Hepatocyte (in vitro differentiated cells): ENCODE measurements at regions not wholly inside any gene's neighbourhood (a gene's known extent, or its start where the extent isn't known, plus 50 kb on each side); places are given as distances from the start of the nearest gene placed in this dataset.

ENCODE experiments used
- EZH2 ChIP-seq: fragments of 200-600 bp; sonication (generic); IDR thresholded peaks from 2 replicates; pipeline ENCODE4 v1.6.1; 2016; ENCODE audit warnings: antibody characterized with exemption, mild to moderate bottlenecking, borderline replicate concordance
- EZH2phosphoT487 ChIP-seq: fragments of 200-600 bp; sonication (generic); IDR thresholded peaks from one replicate; pipeline ENCODE4 v1.6.1; 2018; ENCODE audit warnings: antibody characterized with exemption, mild to moderate bottlenecking, low read depth, moderate library complexity; ENCODE audit not compliant: unreplicated experiment, severe bottlenecking
- TF ChIP-seq, protein P1 (sequence below): fragments of 200-600 bp; sonication (generic); IDR thresholded peaks from 2 replicates; pipeline ENCODE4 v1.5.1; 2016; ENCODE audit warnings: antibody characterized with exemption, mild to moderate bottlenecking; ENCODE audit not compliant: poor library complexity

DNA sequence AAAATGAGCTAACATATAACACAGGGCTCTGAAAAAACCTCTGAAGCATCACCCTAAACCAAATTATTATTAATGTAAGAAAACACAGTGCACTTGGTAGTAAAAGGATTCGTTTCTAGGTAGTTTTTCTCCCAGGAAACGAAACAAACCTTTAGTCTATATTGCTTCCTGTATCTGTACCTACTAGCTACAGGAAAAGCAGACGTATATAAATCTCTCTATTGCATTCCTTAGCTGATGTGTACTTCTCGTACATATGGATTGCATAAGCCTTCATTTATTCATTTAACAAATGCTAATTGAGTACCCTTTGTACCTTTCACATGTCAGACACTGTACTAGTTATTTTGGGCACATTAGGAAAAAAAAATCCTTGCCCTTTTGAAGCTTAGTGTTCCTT lies 85.0 kb upstream of the RASA1 start:
- TF ChIP-seq, protein P1, sequence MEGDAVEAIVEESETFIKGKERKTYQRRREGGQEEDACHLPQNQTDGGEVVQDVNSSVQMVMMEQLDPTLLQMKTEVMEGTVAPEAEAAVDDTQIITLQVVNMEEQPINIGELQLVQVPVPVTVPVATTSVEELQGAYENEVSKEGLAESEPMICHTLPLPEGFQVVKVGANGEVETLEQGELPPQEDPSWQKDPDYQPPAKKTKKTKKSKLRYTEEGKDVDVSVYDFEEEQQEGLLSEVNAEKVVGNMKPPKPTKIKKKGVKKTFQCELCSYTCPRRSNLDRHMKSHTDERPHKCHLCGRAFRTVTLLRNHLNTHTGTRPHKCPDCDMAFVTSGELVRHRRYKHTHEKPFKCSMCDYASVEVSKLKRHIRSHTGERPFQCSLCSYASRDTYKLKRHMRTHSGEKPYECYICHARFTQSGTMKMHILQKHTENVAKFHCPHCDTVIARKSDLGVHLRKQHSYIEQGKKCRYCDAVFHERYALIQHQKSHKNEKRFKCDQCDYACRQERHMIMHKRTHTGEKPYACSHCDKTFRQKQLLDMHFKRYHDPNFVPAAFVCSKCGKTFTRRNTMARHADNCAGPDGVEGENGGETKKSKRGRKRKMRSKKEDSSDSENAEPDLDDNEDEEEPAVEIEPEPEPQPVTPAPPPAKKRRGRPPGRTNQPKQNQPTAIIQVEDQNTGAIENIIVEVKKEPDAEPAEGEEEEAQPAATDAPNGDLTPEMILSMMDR, result no peak
- TF ChIP-seq EZH2 (no peak), EZH2phosphoT487 (no peak)
